Stomach smooth muscle (tissue), 2 donors: ENCODE measurements at regions not wholly inside any gene's neighbourhood (a gene's known extent, or its start where the extent isn't known, plus 50 kb on each side); places are given as distances from the start of the nearest gene placed in this dataset.

Experiments used
- H3K27ac ChIP-seq: one replicate; pipeline ENCODE4 v1.7.0; 2013; ENCODE audit warnings: mild to moderate bottlenecking, low read length, inconsistent platforms
- H3K27me3 ChIP-seq, 2 donors: one replicate each; pipeline ENCODE4 v1.7.0; 2013; ENCODE audit warnings: low read length in 2 of 2; ENCODE audit not compliant: insufficient read depth in 2 of 2, control insufficient read depth in 1 of 2
- H3K36me3 ChIP-seq, 2 donors: one replicate each; pipeline ENCODE4 v1.7.0; 2013; ENCODE audit warnings: low read length in 2 of 2; ENCODE audit not compliant: control insufficient read depth in 2 of 2, insufficient read depth in 2 of 2
- H3K4me1 ChIP-seq: one replicate; pipeline ENCODE4 v1.7.0; 2013; ENCODE audit warnings: low read length; ENCODE audit not compliant: control insufficient read depth, insufficient read depth
- H3K4me3 ChIP-seq, 2 donors: one replicate each; pipeline ENCODE4 v1.7.0; 2013; ENCODE audit warnings: low read length in 2 of 2
- H3K9ac ChIP-seq, 2 donors: one replicate each; pipeline ENCODE4 v1.7.0; 2013; ENCODE audit warnings: low read length in 2 of 2, mild to moderate bottlenecking in 1 of 2
- H3K9me3 ChIP-seq, 2 donors: one replicate each; pipeline ENCODE4 v1.7.0; 2013; ENCODE audit warnings: low read length in 2 of 2; ENCODE audit not compliant: control insufficient read depth in 2 of 2
- donor health status: healthy.
- donor health status: Pancreatic carcinoma.

- Histone ChIP-seq H3K36me3 (no peaks in the 10 kb centered on the region), H3K27ac (no peak overlapping the region), H3K4me3 (no peak overlapping the region), H3K9me3 (no peaks in the 10 kb centered on the region), H3K9ac (no peak overlapping the region), H3K4me1 (no peaks in the 10 kb centered on the region), H3K27me3 (no peaks in the 10 kb centered on the region)
These were observed 156.2 kb downstream of the CDC5L start for GRCh38 chr6:44543664-44544063.

DNA sequence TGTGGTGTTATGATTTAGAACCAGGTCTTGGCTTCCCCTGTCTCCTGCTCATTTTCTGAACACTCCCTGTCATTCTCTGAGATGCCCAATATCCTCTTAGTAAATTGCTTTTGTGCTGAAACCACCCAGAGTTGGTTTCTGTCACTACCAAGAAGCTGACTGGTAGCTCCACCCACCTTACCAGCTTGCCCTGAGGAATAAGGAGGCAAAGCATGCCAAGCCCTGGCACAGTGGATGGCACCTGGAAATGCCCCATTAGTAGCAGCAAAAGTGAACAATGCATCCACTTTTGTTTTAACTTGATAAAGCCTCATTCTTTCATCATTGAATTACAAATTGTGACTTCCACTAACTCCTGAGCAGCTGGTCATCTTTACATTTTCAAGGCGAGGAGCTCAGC, 157.7 kb downstream of the CDC5L start:
- Histone ChIP-seq H3K27me3 (no peaks in the 10 kb centered on the region), H3K27ac (no peak overlapping the region), H3K36me3 (no peaks in the 10 kb centered on the region), H3K9ac (no peak overlapping the region), H3K4me3 (no peak overlapping the region), H3K9me3 (no peaks in the 10 kb centered on the region), H3K4me1 (no peaks in the 10 kb centered on the region)

DNA sequence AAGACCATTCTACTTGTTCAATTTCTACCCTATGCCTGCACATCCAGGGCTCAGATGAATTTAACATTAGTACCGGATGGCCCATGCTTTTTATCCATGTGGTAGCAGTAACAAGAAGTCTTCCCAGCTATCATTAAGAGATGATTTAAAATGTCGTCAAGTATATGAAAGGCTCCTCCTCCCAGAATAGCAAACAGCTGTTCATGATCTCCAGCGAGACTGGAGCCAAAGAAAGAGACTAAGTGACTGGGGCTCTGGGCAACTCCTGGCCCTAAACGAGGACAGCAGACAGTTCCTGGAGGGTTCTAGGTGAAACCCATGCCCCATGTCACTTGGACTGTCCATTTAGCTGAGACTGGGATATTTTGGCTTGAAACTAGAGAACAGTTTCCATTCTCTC, 160.8 kb downstream of the CDC5L start:
- no peak overlapping the region for H3K27ac ChIP-seq
- H3K27me3 ChIP-seq, result no peaks in the 10 kb centered on the region
- H3K4me3 ChIP-seq, result no peak overlapping the region
- H3K9ac ChIP-seq, result no peak overlapping the region
- H3K9me3 ChIP-seq, result no peaks in the 10 kb centered on the region
- H3K36me3 ChIP-seq, result no peaks in the 10 kb centered on the region
- no peaks in the 10 kb centered on the region for H3K4me1 ChIP-seq

GRCh38 chr6:44549516-44549915, 162.0 kb downstream of the CDC5L start:
- Histone ChIP-seq H3K27me3 (peaks cover 0 to 2% of the 10 kb centered on the region in 2 donors), H3K27ac (no peak overlapping the region), H3K9ac (no peak overlapping the region), H3K36me3 (no peaks in the 10 kb centered on the region), H3K4me3 (no peak overlapping the region), H3K4me1 (no peaks in the 10 kb centered on the region), H3K9me3 (no peaks in the 10 kb centered on the region)

- no peaks in the 10 kb centered on the region for H3K9me3 ChIP-seq
- no peak overlapping the region for H3K9ac ChIP-seq
- no peak overlapping the region for H3K27ac ChIP-seq
- H3K4me3 ChIP-seq, result no peak overlapping the region
- H3K4me1 ChIP-seq, result no peaks in the 10 kb centered on the region
- H3K36me3 ChIP-seq, result no peaks in the 10 kb centered on the region
- H3K27me3 ChIP-seq, result peaks cover 0 to 2% of the 10 kb centered on the region in 2 donors
These were observed 166.7 kb downstream of the CDC5L start for GRCh38 chr6:44554194-44554593.

GRCh38 chr6:44554861-44555260, 167.4 kb downstream of the CDC5L start:
- no peaks in the 10 kb centered on the region for H3K36me3 ChIP-seq
- no peak overlapping the region for H3K9ac ChIP-seq
- H3K27me3 ChIP-seq, result peaks cover 0 to 2% of the 10 kb centered on the region in 2 donors
- no peak overlapping the region for H3K4me3 ChIP-seq
- no peak overlapping the region for H3K27ac ChIP-seq
- H3K4me1 ChIP-seq, result no peaks in the 10 kb centered on the region
- H3K9me3 ChIP-seq, result no peaks in the 10 kb centered on the region

- peaks cover 0 to 2% of the 10 kb centered on the region in 2 donors for H3K27me3 ChIP-seq
- no peaks in the 10 kb centered on the region for H3K9me3 ChIP-seq
- H3K36me3 ChIP-seq, result no peaks in the 10 kb centered on the region
- H3K9ac ChIP-seq, result no peak overlapping the region
- no peak overlapping the region for H3K27ac ChIP-seq
- no peak overlapping the region for H3K4me3 ChIP-seq
- no peaks in the 10 kb centered on the region for H3K4me1 ChIP-seq
These were observed 168.5 kb downstream of the CDC5L start for GRCh38 chr6:44556046-44556445.

GRCh38 chr6:44558024-44558831, 170.7 kb downstream of the CDC5L start:
- peaks cover 3% of the 10 kb centered on the region for H3K4me1 ChIP-seq
- H3K36me3 ChIP-seq, result no peaks in the 10 kb centered on the region
- no peaks in the 10 kb centered on the region for H3K9me3 ChIP-seq
- no peak overlapping the region for H3K9ac ChIP-seq
- H3K27ac ChIP-seq, result no peak overlapping the region
- peaks cover 7 to 15% of the 10 kb centered on the region in 2 donors for H3K27me3 ChIP-seq
- H3K4me3 ChIP-seq, result no peak overlapping the region

DNA sequence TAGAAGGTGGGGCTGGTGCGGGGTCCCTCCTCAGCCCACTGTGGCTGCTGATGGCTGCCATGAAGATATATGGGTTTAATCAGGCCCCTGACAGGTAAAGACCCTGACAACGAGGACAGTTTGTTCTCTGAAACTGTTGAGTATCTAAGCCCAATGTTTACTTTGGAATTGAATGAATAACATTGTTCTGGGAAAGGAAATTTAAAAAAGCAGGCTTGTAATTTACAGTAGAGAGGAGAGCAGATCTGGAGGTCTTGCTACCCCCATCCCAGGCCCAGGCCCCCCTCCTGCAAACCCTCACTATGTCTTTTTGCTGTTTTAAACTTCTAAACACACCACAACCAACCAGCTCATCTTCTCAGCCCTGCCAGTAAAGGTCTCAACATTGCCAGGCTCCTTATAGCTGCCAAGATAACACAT, 171.3 kb downstream of the CDC5L start:
- no peak overlapping the region for H3K27ac ChIP-seq

DNA sequence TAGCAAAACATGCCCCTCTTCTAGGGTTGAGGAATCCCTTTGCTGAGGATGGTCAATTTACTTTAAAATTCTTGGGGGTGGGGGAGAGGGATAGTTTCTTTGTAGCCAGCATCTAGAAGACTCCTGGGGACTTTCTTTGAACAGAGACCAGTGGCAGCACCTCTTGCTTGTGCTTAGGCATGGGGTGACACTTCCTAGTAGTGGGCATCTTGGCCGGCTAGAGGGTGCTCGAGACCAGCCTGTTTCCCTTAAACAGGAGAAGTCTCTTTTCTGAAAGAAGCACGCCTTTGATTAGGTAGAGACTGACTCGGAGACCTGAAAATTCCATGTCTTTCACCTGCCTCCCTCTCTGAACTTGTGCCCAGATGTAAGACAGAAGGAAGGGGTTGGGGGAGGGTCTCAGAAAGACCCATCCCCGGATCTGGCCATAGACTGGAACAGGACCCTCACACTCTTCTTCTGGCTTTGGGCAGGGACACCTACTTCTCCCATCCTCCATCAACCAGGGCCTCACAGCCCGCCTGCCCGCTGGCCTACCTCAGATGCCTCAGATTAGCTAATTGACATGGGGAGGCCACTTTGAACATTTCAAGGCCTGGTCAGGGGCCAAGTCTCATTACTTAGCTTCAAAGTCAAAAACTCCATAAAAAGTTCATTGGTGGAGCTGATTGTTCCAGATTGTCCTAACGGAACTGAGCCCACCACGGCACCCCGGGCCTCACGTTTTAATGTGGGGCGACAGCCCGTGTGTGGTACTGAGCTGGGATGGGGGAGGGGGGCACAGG, 172.2 kb downstream of the CDC5L start:
- Histone ChIP-seq H3K4me3 (no peak overlapping the region), H3K9me3 (no peaks in the 10 kb centered on the region), H3K4me1 (peaks cover 3% of the 10 kb centered on the region), H3K36me3 (no peaks in the 10 kb centered on the region), H3K27ac (no peak overlapping the region), H3K27me3 (peaks cover 5 to 15% of the 10 kb centered on the region in 2 donors), H3K9ac (no peak overlapping the region)

More for the DNA sequence above, 171.3 kb downstream of the CDC5L start:
- no peaks in the 10 kb centered on the region for H3K9me3 ChIP-seq
- peaks cover 3% of the 10 kb centered on the region for H3K4me1 ChIP-seq
- no peak overlapping the region for H3K9ac ChIP-seq
- H3K27me3 ChIP-seq, result peaks cover 7 to 15% of the 10 kb centered on the region in 2 donors
- no peaks in the 10 kb centered on the region for H3K36me3 ChIP-seq
- no peak overlapping the region for H3K4me3 ChIP-seq
